SK-N-SH (cell line): ENCODE measurements at regions not wholly inside any gene's neighbourhood (a gene's known extent, or its start where the extent isn't known, plus 50 kb on each side); places are given as distances from the start of the nearest gene placed in this dataset.

Source experiments
- CTCF ChIA-PET: fragments of 300-600, 350-600 bp; formaldehyde crosslinking; extraction: SDS; loops from one replicate; lab custom pipeline; 2021; lab: Yijun Ruan, JAX
- POLR2A ChIA-PET: fragments of 350-600 bp; sonication (Branson Sonifier 250); formaldehyde crosslinking; extraction: SDS; loops from one replicate; lab custom pipeline; 2020; ENCODE audit warnings: antibody characterized with exemption, inconsistent platforms; lab: Yijun Ruan, JAX
- DNase-seq: peaks from one replicate; pipeline ENCODE4 v3.0.0; 2012
- H2AFZ ChIP-seq: fragments of 200-600 bp; sonication (generic); 2 replicates; pipeline ENCODE4 v1.8.1; 2016; ENCODE audit warnings: antibody characterized with exemption, mild to moderate bottlenecking, low read depth
- H3F3A ChIP-seq: fragments of 200-600 bp; sonication (generic); replicated peaks from 2 replicates; pipeline ENCODE3; 2016; ENCODE audit warnings: antibody characterized with exemption, mild to moderate bottlenecking; ENCODE audit not compliant: insufficient read depth
- H3K27ac ChIP-seq, 2 experiments: fragments of 200-500 bp in 1 of 2; fragments of 200-600 bp in 1 of 2; sonication (Bioruptor generic) in 1 of 2; sonication (generic), shearing (Covaris generic) in 1 of 2; 2 replicates each; pipeline versions ENCODE4 v1.5.1 to v1.6.1; 2014 to 2016; ENCODE audit warnings: low read depth in 2 of 2, inconsistent platforms in 1 of 2, low read length in 1 of 2, mild to moderate bottlenecking in 1 of 2, mixed read lengths in 1 of 2
- H3K27me3 ChIP-seq: fragments of 200-600 bp; sonication (generic), shearing (Covaris generic); 2 replicates; pipeline ENCODE4 v1.6.1; 2016; ENCODE audit warnings: mixed run types; ENCODE audit not compliant: insufficient read depth
- H3K36me3 ChIP-seq, 2 experiments: fragments of 200-500 bp in 1 of 2; fragments of 200-600 bp in 1 of 2; sonication (Bioruptor generic) in 1 of 2; sonication (generic) in 1 of 2; replicated peaks in 1 of 2; 2 replicates each; pipeline versions ENCODE3 to v1.5.1; 2014 to 2016; ENCODE audit warnings: low read length in 1 of 2, mild to moderate bottlenecking in 1 of 2; ENCODE audit not compliant: insufficient read depth in 2 of 2, control insufficient read depth in 1 of 2
- H3K4me1 ChIP-seq, 2 experiments: fragments of 200-500 bp in 1 of 2; fragments of 200-600 bp in 1 of 2; sonication (Bioruptor generic) in 1 of 2; sonication (generic), shearing (Covaris generic) in 1 of 2; 2 replicates each; pipeline versions ENCODE4 v1.5.1 to v1.6.1; 2014 to 2016; ENCODE audit warnings: low read depth in 1 of 2, low read length in 1 of 2, mixed run types in 1 of 2; ENCODE audit not compliant: insufficient read depth in 2 of 2, control insufficient read depth in 1 of 2
- H3K4me2 ChIP-seq: fragments of 200-600 bp; sonication (generic), shearing (Covaris generic); 2 replicates; pipeline ENCODE4 v1.6.1; 2017; ENCODE audit warnings: mixed run types
- H3K4me3 ChIP-seq, 2 experiments: fragments of 200-500 bp in 1 of 2; fragments of 200-600 bp in 1 of 2; sonication (Bioruptor generic) in 1 of 2; sonication (generic), shearing (Covaris generic) in 1 of 2; 2 replicates each; pipeline versions ENCODE4 v1.5.1 to v1.8.1; 2014 to 2016; ENCODE audit warnings: low read depth in 2 of 2, inconsistent platforms in 1 of 2, low read length in 1 of 2, mild to moderate bottlenecking in 1 of 2, mixed read lengths in 1 of 2, moderate library complexity in 1 of 2
- H3K79me2 ChIP-seq: fragments of 200-600 bp; sonication (generic); 2 replicates; pipeline ENCODE4 v1.8.1; 2017; ENCODE audit warnings: mild to moderate bottlenecking; ENCODE audit not compliant: insufficient read depth
- H3K9ac ChIP-seq: fragments of 200-600 bp; sonication (generic); 2 replicates; pipeline ENCODE4 v1.6.1; 2017; ENCODE audit warnings: mixed run types
- H3K9me2 ChIP-seq: fragments of 200-600 bp; sonication (generic); 2 replicates; pipeline ENCODE4 v1.6.1; 2017; ENCODE audit warnings: mixed run types
- H3K9me3 ChIP-seq: fragments of 200-600 bp; sonication (generic); 2 replicates; pipeline ENCODE4 v1.6.1; 2017; ENCODE audit warnings: mixed run types, mild to moderate bottlenecking, moderate library complexity
- H4K20me1 ChIP-seq: fragments of 200-600 bp; sonication (generic); 2 replicates; pipeline ENCODE4 v1.6.1; 2017; ENCODE audit warnings: mild to moderate bottlenecking, mixed run types; ENCODE audit not compliant: insufficient read depth
- CHD2 ChIP-seq: fragments of 150-350 bp; IDR thresholded peaks from 2 replicates; pipeline ENCODE4 v1.6.1; 2018; ENCODE audit warnings: low read length; ENCODE audit not compliant: partially characterized antibody
- CTCF ChIP-seq: fragments of 200-600 bp; sonication (generic); IDR thresholded peaks from 2 replicates; pipeline ENCODE4 v1.6.1; 2017; ENCODE audit warnings: antibody characterized with exemption, mild to moderate bottlenecking, moderate library complexity
- ELF1 ChIP-seq: IDR thresholded peaks from 2 replicates; pipeline ENCODE4 v1.4.0; 2012
- EP300 ChIP-seq, 2 experiments: IDR thresholded peaks; 2 replicates each; pipeline versions ENCODE4 v1.4.0 to v1.6.1; 2012; ENCODE audit warnings: borderline replicate concordance in 1 of 2, low read depth in 1 of 2, low read length in 1 of 2
- EZH2phosphoT487 ChIP-seq: fragments of 200-600 bp; sonication (generic); IDR thresholded peaks from 2 replicates; pipeline ENCODE4 v1.6.1; 2017; ENCODE audit warnings: low read depth, mixed run types, mild to moderate bottlenecking, antibody characterized with exemption, moderate library complexity, borderline replicate concordance
- FOXJ3 ChIP-seq: sonication (generic); formaldehyde crosslinking; IDR thresholded peaks from 2 replicates; pipeline ENCODE4 v1.5.1; 2020; ENCODE audit warnings: mild to moderate bottlenecking, missing genetic modification reagents
- FOXM1 ChIP-seq: IDR thresholded peaks from 2 replicates; pipeline ENCODE4 v1.4.0; 2012; ENCODE audit warnings: low read depth, mild to moderate bottlenecking
- GATA2 ChIP-seq: sonication (generic); formaldehyde crosslinking; IDR thresholded peaks from 2 replicates; pipeline ENCODE4 v1.5.0; 2020; ENCODE audit warnings: mild to moderate bottlenecking, missing genetic modification reagents
- JUND ChIP-seq: IDR thresholded peaks from 2 replicates; pipeline ENCODE4 v1.4.0; 2012
- NFIC ChIP-seq: IDR thresholded peaks from 2 replicates; pipeline ENCODE4 v1.4.0; 2012; ENCODE audit warnings: borderline replicate concordance
- RAD21 ChIP-seq: IDR thresholded peaks from 2 replicates; pipeline ENCODE4 v1.6.1; 2012; ENCODE audit warnings: mild to moderate bottlenecking, low read length
- RXRA ChIP-seq: IDR thresholded peaks from 2 replicates; pipeline ENCODE4 v1.4.0; 2012; ENCODE audit warnings: low read depth, mild to moderate bottlenecking, borderline replicate concordance
- SIN3A ChIP-seq: IDR thresholded peaks from 2 replicates; pipeline ENCODE4 v1.6.1; 2012; ENCODE audit warnings: low read depth, mild to moderate bottlenecking, low read length, moderate library complexity, borderline replicate concordance
- SMC3 ChIP-seq: IDR thresholded peaks from 2 replicates; pipeline ENCODE4 v1.6.1; 2012; ENCODE audit warnings: low read depth, low read length, improper control_type of control experiment
- TAF1 ChIP-seq: IDR thresholded peaks from 2 replicates; pipeline ENCODE4 v1.6.1; 2012; ENCODE audit warnings: low read depth, mild to moderate bottlenecking, low read length, moderate library complexity, borderline replicate concordance
- TCF12 ChIP-seq: IDR thresholded peaks from 2 replicates; pipeline ENCODE4 v1.4.0; 2012
- TEAD4 ChIP-seq: IDR thresholded peaks from 2 replicates; pipeline ENCODE4 v1.4.0; 2012; ENCODE audit warnings: mild to moderate bottlenecking, borderline replicate concordance; ENCODE audit not compliant: insufficient read depth
- USF1 ChIP-seq: IDR thresholded peaks from 2 replicates; pipeline ENCODE4 v1.4.0; 2012; ENCODE audit warnings: low read depth, borderline replicate concordance
- YY1 ChIP-seq: IDR thresholded peaks from 2 replicates; pipeline ENCODE4 v1.4.0; 2012; ENCODE audit warnings: low read depth, mild to moderate bottlenecking
- WGBS: methylation state at CpG from one replicate; pipeline ENCODE4 v1.1.6; 2017; ENCODE audit warnings: low lambda C conversion rate; 5-methylcytosine and 5-hydroxymethylcytosine counted together
- TF ChIP-seq, protein P1 (sequence below): IDR thresholded peaks from 2 replicates; pipeline ENCODE4 v1.4.0; 2012; ENCODE audit warnings: low read depth
- TF ChIP-seq, protein P2 (sequence below): fragments of 150-350 bp; IDR thresholded peaks from 2 replicates; pipeline ENCODE4 v1.6.1; 2016; ENCODE audit warnings: mild to moderate bottlenecking, low read depth, low read length
- TF ChIP-seq, protein P3 (sequence below): IDR thresholded peaks from 2 replicates; pipeline ENCODE4 v1.4.0; 2012; ENCODE audit warnings: low read depth, borderline replicate concordance

DNA sequence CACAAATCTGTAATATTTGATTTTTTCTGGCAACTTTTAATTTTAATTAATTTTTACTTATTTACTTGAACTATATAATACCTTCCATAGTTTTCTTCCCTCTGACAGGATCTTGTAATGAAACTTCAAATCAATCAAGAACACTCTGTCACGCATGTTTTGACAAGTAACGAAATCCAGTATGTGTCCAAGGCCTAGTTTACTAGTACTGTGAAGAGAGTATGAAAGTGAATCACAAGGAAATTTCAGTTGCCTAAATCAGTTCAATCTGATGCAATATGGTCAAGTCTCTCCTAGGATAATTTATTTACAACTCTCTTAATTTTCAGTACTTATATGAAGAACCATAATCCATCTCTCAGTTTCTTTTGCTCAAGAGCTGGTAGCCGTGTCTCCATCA is 1344.6 kb upstream of the ZEB2 start:
- Histone ChIP-seq H3K4me1 (no peaks in the 10 kb centered on the region), H3F3A (no peaks in the 10 kb centered on the region), H3K36me3 (no peaks in the 10 kb centered on the region)
- POLR2A ChIA-PET = no interaction called here
- TF ChIP-seq NFIC (no peak), YY1 (no peak), TCF12 (no peak), SMC3 (no peak), TAF1 (no peak), RAD21 (no peak), EZH2phosphoT487 (no peak), CTCF (no peak), TEAD4 (no peak), GATA2 (CRISPR knock-in tag) (no peak)
- TF ChIP-seq, protein P1, sequence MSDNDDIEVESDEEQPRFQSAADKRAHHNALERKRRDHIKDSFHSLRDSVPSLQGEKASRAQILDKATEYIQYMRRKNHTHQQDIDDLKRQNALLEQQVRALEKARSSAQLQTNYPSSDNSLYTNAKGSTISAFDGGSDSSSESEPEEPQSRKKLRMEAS = no peak
- TF ChIP-seq, protein P2, sequence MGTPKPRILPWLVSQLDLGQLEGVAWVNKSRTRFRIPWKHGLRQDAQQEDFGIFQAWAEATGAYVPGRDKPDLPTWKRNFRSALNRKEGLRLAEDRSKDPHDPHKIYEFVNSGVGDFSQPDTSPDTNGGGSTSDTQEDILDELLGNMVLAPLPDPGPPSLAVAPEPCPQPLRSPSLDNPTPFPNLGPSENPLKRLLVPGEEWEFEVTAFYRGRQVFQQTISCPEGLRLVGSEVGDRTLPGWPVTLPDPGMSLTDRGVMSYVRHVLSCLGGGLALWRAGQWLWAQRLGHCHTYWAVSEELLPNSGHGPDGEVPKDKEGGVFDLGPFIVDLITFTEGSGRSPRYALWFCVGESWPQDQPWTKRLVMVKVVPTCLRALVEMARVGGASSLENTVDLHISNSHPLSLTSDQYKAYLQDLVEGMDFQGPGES = no peak
- TF ChIP-seq, all 33 proteins: peak for 0
- H2AFZ ChIP-seq = no peak overlapping the region
- H3K9ac ChIP-seq = no peak overlapping the region
- CTCF ChIA-PET = no interaction called here
- no peaks in the 10 kb centered on the region for H3K79me2 ChIP-seq
- no peaks in the 10 kb centered on the region for H3K9me2 ChIP-seq
- no peaks in the 10 kb centered on the region for H3K27me3 ChIP-seq
- DNase-seq = no peak
- no peak overlapping the region for H3K4me2 ChIP-seq
- H3K4me3 ChIP-seq = no peak overlapping the region
- WGBS = 82% methylated on average over 3 of the region's 3 CpGs
- H3K9me3 ChIP-seq = no peaks in the 10 kb centered on the region
- H4K20me1 ChIP-seq = no peaks in the 10 kb centered on the region
- no peak overlapping the region for H3K27ac ChIP-seq

DNA sequence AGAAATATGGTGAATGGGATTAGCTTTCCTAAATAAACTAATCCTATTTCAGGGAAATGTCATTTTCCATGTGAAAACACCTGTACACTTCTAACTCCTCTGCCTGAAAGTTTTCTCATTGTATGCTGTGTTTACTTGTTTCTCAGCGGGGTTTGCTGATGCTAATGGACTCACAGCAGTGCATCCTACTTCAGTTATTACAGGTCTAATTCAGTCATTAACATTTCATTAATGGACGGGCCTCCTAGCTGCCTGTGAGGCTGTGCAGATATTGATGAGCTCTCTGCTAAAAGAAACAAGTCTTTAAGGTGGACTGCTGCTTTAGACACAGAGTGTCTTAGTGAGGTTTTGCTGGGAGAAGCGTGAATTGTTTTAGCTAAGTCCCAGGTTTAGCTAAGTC is 1342.0 kb upstream of the ZEB2 start:
- 68% methylated on average over 3 of the region's 3 CpGs for WGBS
- no peak overlapping the region for H3K4me3 ChIP-seq
- no peak for DNase-seq
- H4K20me1 ChIP-seq = no peaks in the 10 kb centered on the region
- no peak overlapping the region for H2AFZ ChIP-seq
- H3K4me1 ChIP-seq = no peaks in the 10 kb centered on the region
- H3K79me2 ChIP-seq = no peaks in the 10 kb centered on the region
- no peak overlapping the region for H3K9ac ChIP-seq
- H3F3A ChIP-seq = no peaks in the 10 kb centered on the region
- H3K36me3 ChIP-seq = no peaks in the 10 kb centered on the region
- no peak overlapping the region for H3K4me2 ChIP-seq
- H3K27me3 ChIP-seq = no peaks in the 10 kb centered on the region
- ChIA-PET POLR2A (no interaction called here), CTCF (no interaction called here)
- H3K27ac ChIP-seq = no peak overlapping the region
- H3K9me2 ChIP-seq = no peaks in the 10 kb centered on the region
- H3K9me3 ChIP-seq = no peaks in the 10 kb centered on the region
- TF ChIP-seq CTCF (no peak), EP300 (IDR thresholded peaks at IDR 0.05; ENCODE audit: borderline replicate concordance in 1 of 2, low read depth in 1 of 2, low read length in 1 of 2) (no peak), TCF12 (no peak), JUND (no peak), CHD2 (no peak), RXRA (no peak), FOXJ3 (CRISPR knock-in tag) (no peak), FOXM1 (no peak), SIN3A (no peak), USF1 (no peak), ELF1 (no peak)
- TF ChIP-seq, protein P1 = no peak
- TF ChIP-seq, protein P3, sequence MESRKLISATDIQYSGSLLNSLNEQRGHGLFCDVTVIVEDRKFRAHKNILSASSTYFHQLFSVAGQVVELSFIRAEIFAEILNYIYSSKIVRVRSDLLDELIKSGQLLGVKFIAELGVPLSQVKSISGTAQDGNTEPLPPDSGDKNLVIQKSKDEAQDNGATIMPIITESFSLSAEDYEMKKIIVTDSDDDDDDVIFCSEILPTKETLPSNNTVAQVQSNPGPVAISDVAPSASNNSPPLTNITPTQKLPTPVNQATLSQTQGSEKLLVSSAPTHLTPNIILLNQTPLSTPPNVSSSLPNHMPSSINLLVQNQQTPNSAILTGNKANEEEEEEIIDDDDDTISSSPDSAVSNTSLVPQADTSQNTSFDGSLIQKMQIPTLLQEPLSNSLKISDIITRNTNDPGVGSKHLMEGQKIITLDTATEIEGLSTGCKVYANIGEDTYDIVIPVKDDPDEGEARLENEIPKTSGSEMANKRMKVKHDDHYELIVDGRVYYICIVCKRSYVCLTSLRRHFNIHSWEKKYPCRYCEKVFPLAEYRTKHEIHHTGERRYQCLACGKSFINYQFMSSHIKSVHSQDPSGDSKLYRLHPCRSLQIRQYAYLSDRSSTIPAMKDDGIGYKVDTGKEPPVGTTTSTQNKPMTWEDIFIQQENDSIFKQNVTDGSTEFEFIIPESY = no peak
